DMS79 (cell line): ENCODE measurements at regions not wholly inside any gene's neighbourhood (a gene's known extent, or its start where the extent isn't known, plus 50 kb on each side); places are given as distances from the start of the nearest gene placed in this dataset.
"Not testable (repeated sequence)": the region's sequence is repeated elsewhere in the genome, so short reads cannot be mapped to it uniquely, and the experiment has no call there.

Experiments
- DNase-seq: peaks from one replicate; lab custom pipeline; 2025; lab: John Stamatoyannopoulos, UW

- no peak for DNase-seq
These were observed 296.8 kb downstream of the PREX1 start for GRCh38 chr20:48530957-48531356.

DNA sequence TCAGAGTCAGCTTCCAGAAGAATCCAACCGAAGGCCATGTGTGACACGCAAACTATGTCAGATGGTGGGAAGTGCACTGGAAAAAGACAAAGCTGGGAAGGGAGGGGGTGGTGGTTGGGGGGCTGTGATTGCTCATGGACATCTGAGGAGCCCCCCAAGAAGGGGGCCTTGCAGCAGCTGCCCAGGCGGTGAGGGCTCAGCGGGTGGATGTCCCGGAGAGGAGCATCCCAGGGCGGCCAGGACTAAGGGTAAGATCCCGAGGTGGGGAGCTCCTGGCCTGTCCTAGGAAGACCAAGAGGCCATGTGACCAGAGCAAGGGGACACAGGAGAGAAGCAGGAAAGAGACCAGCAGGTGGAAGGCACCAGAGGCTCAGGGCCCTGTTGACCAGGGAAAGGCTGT lies 299.5 kb downstream of the PREX1 start:
- no peak for DNase-seq

GRCh38 chr20:48527771-48528170 lies 300.0 kb downstream of the PREX1 start:
- no peak for DNase-seq

- DNase-seq = no peak
These were observed 300.9 kb downstream of the PREX1 start for GRCh38 chr20:48526936-48527335.

DNA sequence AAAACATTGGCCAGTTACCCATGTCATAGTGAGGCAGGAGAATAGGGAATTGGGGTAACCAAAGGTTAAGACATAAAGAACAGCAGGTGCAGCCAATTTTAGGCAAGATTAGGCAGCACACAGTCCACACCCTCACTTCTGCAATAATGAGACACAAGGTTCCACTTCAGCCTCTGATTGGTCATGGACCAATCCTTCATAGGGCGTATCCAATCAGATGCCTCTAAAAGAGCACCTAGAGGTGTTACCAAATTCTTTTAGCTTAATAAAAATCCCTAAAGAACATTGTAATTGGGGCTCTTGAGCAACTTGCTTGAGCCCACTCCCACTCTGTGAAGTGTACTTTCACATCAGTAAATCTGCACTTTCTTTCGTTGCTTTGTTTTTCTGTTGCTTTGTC lies 302.4 kb downstream of the PREX1 start:
- no peak for DNase-seq

DNA sequence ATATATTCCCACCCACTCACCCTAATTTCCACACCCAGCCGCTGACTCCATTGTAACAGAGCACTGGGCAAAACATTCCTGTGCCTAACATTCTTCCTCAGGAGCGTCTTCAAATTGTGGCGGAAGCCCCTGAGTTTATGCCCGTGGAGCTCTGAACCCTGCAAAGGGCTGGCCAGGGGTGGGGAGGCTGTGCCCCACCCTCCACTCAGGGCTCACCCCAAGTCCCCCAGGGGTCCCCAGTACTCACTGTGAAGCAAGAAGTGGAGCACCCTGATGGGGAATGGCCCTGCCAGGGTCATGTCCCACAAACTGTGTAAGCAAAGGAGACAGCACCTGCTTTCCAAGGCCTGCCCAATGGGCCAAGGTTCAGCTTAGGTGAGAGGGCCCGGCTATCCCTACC lies 303.2 kb downstream of the PREX1 start:
- no peak for DNase-seq

GRCh38 chr20:48523191-48523995 lies 304.4 kb downstream of the PREX1 start:
- DNase-seq = no peak

GRCh38 chr20:48521121-48521520 lies 306.7 kb downstream of the PREX1 start:
- DNase-seq = no peak

- DNase-seq = not testable (repeated sequence)
These were observed 311.6 kb downstream of the PREX1 start for GRCh38 chr20:48516196-48516595.

DNA sequence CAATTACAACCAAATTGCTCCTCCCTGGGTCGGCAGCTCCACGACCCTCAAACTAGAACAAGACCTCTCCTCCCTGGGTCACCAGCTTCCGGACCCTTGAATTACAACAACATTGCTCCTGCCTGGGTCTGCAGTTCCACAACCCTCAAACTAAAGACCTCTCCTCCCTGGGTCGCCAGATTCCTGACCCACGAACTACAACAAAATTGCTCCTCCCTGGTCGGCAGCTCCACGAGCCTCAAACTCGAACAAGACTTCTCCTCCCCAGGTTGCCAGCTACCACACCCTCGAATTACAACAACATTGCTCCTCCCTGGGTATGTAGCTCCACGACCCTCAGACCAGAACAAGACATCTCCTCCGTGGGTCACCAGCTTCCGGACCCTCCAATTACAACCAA lies 313.2 kb downstream of the PREX1 start:
- not testable (repeated sequence) for DNase-seq

- DNase-seq = not testable (repeated sequence)
These were observed 315.3 kb downstream of the PREX1 start for GRCh38 chr20:48512539-48512938.

- DNase-seq = not testable (repeated sequence)
These were observed 322.7 kb downstream of the PREX1 start for GRCh38 chr20:48505066-48505465.

- DNase-seq = no peak
These were observed 324.5 kb downstream of the PREX1 start for GRCh38 chr20:48503166-48503815.

- no peak for DNase-seq
These were observed 325.0 kb downstream of the PREX1 start for GRCh38 chr20:48502758-48503157.

- DNase-seq = no peak
These were observed 325.8 kb downstream of the PREX1 start for GRCh38 chr20:48502016-48502415.

GRCh38 chr20:48500900-48501299 lies 326.9 kb downstream of the PREX1 start:
- DNase-seq = not testable (repeated sequence)

- DNase-seq = not testable (repeated sequence)
These were observed 328.9 kb downstream of the PREX1 start for GRCh38 chr20:48498939-48499338.

DNA sequence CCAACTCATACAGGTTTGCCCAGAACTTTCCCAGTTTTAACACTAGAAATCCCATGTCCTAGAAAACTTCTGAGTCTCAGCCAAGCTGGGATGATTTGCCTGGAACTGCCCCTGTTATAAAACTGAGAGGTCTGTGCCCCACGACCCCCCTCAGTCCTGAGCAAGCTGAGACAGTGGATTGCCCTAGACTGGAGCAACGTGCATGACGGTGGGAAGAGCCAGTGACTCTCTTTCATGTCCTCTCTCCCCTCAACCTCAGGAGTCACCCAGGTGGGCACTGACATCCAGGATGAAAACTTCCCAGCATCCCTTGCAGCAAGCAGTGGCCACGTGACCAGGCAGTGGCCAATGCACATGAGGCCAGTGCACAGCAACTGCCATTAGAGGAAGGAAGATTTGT lies 329.7 kb downstream of the PREX1 start:
- not testable (repeated sequence) for DNase-seq

DNA sequence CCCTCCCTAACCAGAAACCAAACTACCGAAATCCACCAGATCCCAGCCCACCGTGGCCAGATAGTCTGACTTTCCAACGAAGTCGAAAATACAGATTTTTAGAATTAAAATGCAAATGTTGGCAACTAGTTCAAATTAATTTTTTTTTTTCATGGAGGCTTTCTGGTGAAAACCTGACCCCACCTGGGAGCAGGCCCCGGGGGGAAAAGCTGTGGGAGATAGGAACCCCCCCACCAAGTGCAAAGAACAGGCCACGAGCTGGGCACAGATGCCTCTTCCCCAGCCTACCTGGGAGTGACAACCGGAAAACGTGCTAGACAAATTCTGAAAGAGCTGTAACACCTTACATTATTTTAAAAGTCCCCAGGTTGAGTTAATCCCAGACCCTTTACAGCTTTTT lies 333.8 kb downstream of the PREX1 start:
- DNase-seq = no peak

- not testable (repeated sequence) for DNase-seq
These were observed 334.5 kb downstream of the PREX1 start for GRCh38 chr20:48493331-48493730.

DNA sequence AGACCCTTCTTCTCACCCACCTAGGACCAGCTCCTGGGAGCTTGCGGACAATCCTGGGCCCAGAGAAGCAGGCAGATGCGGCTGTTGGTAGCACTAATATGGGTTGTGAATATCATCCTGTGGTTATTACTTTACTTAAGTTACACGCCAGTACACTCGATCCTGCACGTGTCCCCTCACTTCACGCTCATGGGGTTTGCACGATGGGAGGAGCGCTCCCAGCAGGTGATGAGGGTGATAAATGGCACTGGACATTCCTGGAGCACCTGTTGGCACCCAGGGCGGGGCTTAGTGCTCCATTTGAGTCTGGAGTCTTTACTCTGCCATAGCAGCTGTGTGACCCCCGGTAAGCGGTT lies 335.1 kb downstream of the PREX1 start:
- DNase-seq = no peak

- no peak for DNase-seq
These were observed 335.6 kb downstream of the PREX1 start for GRCh38 chr20:48492015-48492714.
